ENCODE measurements at regions not wholly inside any gene's neighbourhood (a gene's known extent, or its start where the extent isn't known, plus 50 kb on each side); places are given as distances from the start of the nearest gene placed in this dataset.
"Not testable (repeated sequence)": the region's sequence is repeated elsewhere in the genome, so short reads cannot be mapped to it uniquely, and the experiment has no call there.

DNA sequence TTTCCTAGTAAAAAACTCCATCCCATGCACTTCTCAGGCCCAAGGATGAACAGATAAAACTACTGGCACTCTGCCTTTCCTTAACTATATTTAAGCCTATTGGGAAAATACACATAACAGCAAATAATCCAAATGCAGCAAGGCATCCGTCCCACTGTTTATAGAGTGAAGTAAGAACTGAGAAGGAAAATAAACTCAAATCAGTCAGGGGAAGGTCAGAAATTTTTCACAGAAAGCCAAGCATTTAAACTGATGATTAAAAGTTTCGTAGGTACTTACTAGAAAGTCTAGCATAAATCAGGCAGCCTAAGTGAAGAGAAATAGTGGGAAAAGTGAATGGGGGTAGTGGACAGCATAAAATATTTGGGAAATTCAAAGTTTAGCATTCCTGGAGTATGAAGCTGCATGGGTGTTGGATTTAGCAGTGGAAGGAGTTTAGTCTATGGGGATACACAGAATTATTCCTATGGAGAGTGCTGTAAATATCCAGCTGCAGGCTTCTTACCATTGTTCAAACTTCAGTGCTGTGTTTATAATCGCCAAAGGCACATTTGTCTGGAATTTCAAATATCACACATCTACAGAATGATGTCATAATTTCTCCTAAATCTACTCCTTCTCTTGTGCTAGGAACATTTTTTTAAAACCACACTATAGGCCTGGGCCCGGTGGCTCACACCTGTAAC, 1131.0 kb upstream of the GOT2 start:
- POLR2A ChIA-PET = no interaction called here
- Mint-ChIP-seq H3K27me3 (ENCODE audit: low read depth) (no peaks in the 10 kb centered on the region), H3K36me3 (ENCODE audit: low read depth) (no peaks in the 10 kb centered on the region), H3K4me1 (ENCODE audit: low read depth) (no peaks in the 10 kb centered on the region), H3K27ac (no peak overlapping the region), H3K4me3 (no peak overlapping the region), H3K9me3 (ENCODE audit: insufficient read depth) (peaks cover 3% of the 10 kb centered on the region)
- ATAC-seq (no peak), DNase-seq (no peak)
- CTCF ChIA-PET = no interaction called here

DNA sequence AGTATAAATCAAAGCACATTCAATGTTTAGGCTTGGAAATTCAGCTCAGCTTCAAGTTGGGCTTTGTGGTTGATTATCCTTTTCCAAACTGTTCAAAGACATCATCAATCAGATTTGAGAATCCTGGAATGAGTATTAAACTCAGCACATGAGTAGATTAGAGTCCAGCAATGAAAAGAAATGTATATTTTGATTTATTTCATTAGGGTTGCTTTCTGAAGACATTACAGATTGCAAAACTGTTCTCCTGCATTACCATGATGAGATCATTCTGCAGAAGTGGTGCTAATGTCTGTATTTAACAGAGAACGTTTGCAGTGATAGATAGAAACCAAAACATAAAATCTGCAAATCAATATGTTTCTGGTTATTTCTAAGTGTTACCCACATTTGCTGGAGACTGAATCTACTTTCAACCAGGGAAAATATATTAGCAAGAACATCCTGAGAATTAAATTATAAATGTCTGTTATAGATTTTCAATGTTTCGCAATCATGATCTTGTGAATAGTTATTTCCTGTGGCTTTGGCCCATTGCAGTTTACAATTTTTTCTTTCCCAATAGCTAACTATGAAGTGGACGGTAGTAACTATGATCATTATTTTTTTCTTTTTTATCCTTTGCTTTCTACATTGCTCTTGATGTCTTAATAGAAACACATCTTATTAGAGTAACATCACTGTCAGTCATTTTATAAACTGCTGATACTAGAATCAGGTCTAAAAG, 1125.7 kb upstream of the GOT2 start:
- ATAC-seq = no peak
- CTCF ChIA-PET = no interaction called here
- Mint-ChIP-seq H3K9me3 (ENCODE audit: insufficient read depth) (no peaks in the 10 kb centered on the region), H3K4me1 (ENCODE audit: low read depth) (no peaks in the 10 kb centered on the region), H3K4me3 (no peak overlapping the region), H3K27ac (no peak overlapping the region), H3K27me3 (ENCODE audit: low read depth) (no peaks in the 10 kb centered on the region), H3K36me3 (ENCODE audit: low read depth) (no peaks in the 10 kb centered on the region)
- POLR2A ChIA-PET = no interaction called here
- DNase-seq = no peak

DNA sequence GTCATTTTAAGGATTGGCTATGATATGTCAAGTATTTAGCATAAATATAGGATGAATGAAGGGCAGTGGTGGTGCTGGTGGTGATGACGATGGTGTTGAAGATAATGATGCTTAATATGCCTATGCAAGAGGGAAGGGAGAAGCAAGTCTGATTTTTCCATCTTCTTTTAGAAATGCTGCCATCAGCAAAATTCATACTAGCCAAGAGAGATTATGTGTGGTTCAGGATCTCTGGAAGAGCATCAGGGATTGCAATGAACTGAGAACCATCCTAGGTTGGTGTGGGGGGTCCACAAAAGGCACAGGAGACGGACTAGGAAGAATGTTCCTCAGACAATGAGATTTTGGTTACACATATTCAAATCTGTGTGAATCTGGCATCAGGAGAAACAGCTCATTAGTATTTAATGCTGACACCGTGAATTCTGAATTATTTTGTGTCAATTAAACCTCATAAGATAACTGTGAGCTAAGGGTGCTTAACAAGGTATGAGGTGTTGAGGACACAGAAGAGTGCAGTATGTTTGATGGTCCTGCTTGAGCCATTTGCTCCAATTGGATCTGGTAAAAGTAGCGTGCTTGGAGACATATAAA, 1120.8 kb upstream of the GOT2 start:
- no peaks in the 10 kb centered on the region for H3K4me1 Mint-ChIP-seq (ENCODE audit: low read depth)
- H3K4me3 Mint-ChIP-seq = no peak overlapping the region

DNA sequence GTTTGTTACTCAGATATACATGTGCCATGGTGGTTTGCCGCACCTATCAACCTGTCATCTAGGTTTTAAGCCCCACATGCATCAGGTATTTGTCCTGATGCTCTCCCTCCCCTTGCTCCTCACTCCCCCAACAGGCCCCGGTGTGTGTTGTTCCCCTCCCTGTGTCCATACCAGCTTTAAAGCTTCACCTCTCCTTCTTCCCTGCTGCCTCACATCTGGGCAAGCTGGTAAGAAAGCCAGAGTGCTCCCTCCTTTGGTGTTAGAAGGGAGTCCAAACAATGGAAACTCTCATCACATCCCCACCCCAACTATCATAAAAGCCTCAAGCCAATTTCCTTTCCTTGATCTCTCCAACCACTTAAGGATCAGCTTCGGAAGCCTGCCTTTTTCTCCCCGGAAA, 1115.6 kb upstream of the GOT2 start:
- POLR2A ChIA-PET = no interaction called here
- no peak overlapping the region for H3K4me3 Mint-ChIP-seq
- H3K4me1 Mint-ChIP-seq (ENCODE audit: low read depth) = no peaks in the 10 kb centered on the region
- DNase-seq (no peak), ATAC-seq (no peak)
- no peaks in the 10 kb centered on the region for H3K36me3 Mint-ChIP-seq (ENCODE audit: low read depth)
- no peak overlapping the region for H3K27ac Mint-ChIP-seq
- CTCF ChIA-PET = no interaction called here
- peaks cover 5% of the 10 kb centered on the region for H3K9me3 Mint-ChIP-seq (ENCODE audit: insufficient read depth)
- H3K27me3 Mint-ChIP-seq (ENCODE audit: low read depth) = no peaks in the 10 kb centered on the region

More for the DNA sequence above, 1120.8 kb upstream of the GOT2 start:
- ATAC-seq (no peak), DNase-seq (no peak)
- ChIA-PET POLR2A (no interaction called here), CTCF (no interaction called here)
- Mint-ChIP-seq H3K27me3 (ENCODE audit: low read depth) (no peaks in the 10 kb centered on the region), H3K27ac (no peak overlapping the region), H3K9me3 (ENCODE audit: insufficient read depth) (no peaks in the 10 kb centered on the region), H3K36me3 (ENCODE audit: low read depth) (no peaks in the 10 kb centered on the region)

DNA sequence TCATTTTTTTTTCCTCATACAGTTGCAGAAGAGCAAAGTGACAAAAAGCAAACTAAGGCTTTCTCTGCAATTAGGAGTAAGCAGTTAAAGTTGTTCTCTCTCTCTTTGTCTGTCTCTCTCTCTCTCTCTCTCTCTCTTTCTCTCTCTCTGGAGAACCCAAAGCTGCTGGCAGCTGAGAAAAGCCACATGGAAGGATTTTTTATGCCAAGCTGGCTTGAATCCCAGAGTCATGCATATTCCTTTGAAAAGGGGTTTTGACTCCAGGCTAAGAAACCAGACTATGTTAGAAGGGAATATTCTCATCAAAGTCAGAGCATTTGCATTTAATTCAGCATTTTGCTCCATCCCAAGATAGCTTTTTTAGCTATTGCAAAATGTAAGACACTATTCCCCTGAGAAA, 1114.2 kb upstream of the GOT2 start:
- no peak for ATAC-seq
- ChIA-PET POLR2A (no interaction called here), CTCF (no interaction called here)
- H3K4me3 Mint-ChIP-seq = no peak overlapping the region
- H3K27ac Mint-ChIP-seq = no peak overlapping the region
- no peaks in the 10 kb centered on the region for H3K4me1 Mint-ChIP-seq (ENCODE audit: low read depth)
- no peaks in the 10 kb centered on the region for H3K36me3 Mint-ChIP-seq (ENCODE audit: low read depth)
- peaks cover 5% of the 10 kb centered on the region for H3K9me3 Mint-ChIP-seq (ENCODE audit: insufficient read depth)
- DNase-seq = no peak
- no peaks in the 10 kb centered on the region for H3K27me3 Mint-ChIP-seq (ENCODE audit: low read depth)

DNA sequence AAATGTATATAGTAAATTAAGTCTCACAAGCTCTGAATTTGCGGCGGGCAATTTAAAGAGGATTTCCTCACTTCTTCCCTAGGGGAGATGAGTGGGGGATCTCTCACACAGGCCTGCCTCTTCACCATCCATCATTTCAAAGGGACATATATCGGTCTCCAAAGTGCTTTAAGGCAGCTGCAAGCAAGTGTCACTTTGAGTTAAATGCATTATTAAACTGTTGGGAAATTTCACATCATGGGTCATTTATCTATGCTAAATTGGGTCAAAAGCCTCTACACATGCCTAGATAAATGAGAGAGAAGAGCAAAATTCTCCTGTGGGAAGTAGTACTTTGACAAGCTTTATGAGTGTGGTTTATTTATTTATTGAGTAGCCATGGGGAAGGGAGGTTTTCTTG, 1106.1 kb upstream of the GOT2 start:
- no peaks in the 10 kb centered on the region for H3K27me3 Mint-ChIP-seq (ENCODE audit: low read depth)
- DNase-seq = no peak
- ATAC-seq = no peak
- no peaks in the 10 kb centered on the region for H3K4me1 Mint-ChIP-seq (ENCODE audit: low read depth)
- CTCF ChIA-PET = no interaction called here
- H3K4me3 Mint-ChIP-seq = no peak overlapping the region
- H3K27ac Mint-ChIP-seq = no peak overlapping the region
- POLR2A ChIA-PET = no interaction called here
- peaks cover 4% of the 10 kb centered on the region for H3K9me3 Mint-ChIP-seq (ENCODE audit: insufficient read depth)
- H3K36me3 Mint-ChIP-seq (ENCODE audit: low read depth) = no peaks in the 10 kb centered on the region

DNA sequence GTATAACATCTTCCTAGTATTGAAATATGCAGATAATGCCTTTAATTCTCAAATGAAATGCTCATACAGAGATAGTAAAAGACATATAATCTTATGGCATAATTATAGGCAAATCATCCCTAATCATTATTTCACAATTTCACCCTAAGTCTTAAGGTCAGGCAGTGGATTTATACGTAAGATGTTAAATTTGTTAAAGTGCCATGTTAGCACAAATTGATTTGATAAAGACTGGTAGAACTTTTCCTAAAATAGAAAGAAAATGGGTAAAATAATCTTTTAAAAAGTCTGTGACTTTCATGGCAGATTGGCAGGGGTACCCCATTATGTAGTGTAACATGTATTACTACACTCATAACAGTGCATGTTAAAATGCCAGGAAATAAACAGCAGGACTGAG, 1092.7 kb upstream of the GOT2 start:
- Mint-ChIP-seq H3K27me3 (ENCODE audit: low read depth) (no peaks in the 10 kb centered on the region), H3K4me3 (no peak overlapping the region), H3K4me1 (ENCODE audit: low read depth) (no peaks in the 10 kb centered on the region), H3K27ac (no peak overlapping the region), H3K36me3 (ENCODE audit: low read depth) (no peaks in the 10 kb centered on the region), H3K9me3 (ENCODE audit: insufficient read depth) (peaks cover 9% of the 10 kb centered on the region)
- POLR2A ChIA-PET = no interaction called here
- no peak for ATAC-seq
- no peak for DNase-seq
- CTCF ChIA-PET = no interaction called here

DNA sequence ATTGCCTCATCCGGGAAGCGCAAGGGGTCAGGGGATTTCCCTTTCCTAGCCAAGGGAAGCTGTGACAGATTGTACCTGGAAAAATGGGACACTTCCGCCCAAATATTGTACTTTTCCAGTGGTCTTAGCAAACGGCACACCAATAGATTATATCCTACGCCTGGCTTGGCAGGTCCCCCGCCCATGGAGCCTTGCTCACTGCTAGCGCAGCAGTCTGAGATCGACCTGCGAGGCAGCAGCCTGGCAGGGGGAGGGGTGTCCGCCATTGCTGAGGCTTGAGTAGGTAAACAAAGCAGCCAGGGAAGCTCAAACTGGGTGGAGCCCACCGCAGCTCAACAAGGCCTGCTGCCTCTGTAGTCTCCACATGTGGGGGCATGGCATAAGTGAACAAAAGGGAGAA, 1075.4 kb upstream of the GOT2 start:
- H3K36me3 Mint-ChIP-seq (ENCODE audit: low read depth); H3K27me3 Mint-ChIP-seq (ENCODE audit: low read depth); H3K4me3 Mint-ChIP-seq; ATAC-seq; POLR2A ChIA-PET; H3K4me1 Mint-ChIP-seq (ENCODE audit: low read depth); DNase-seq; H3K27ac Mint-ChIP-seq: not testable (repeated sequence)
- H3K9me3 Mint-ChIP-seq (ENCODE audit: insufficient read depth) = peaks cover 16% of the 10 kb centered on the region
- CTCF ChIA-PET = interaction anchor here (0.8 kb wide), 1 partner anchor 664 kb away, joined by 3 read pairs; no protein-coding TSS in a partner anchor

DNA sequence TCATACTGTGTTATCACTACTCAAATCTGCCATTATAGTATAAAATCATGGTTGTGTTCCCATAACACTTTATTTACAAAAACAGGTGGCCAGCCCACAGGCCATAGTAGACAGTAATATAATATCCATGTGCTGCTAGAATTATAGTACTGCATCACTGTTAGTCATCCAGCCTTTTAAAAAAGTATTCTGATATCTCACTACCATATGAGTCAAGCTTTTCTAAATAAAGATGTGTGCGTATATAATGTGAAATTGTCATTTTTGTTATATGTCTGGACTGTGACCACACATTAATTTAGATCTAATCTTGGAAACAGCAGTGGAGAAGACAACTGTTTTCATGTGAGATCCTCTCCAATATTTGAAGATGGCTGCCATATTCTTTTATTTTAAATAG, 1049.1 kb upstream of the GOT2 start:
- H3K4me3 Mint-ChIP-seq = no peak overlapping the region
- H3K4me1 Mint-ChIP-seq (ENCODE audit: low read depth) = no peaks in the 10 kb centered on the region
- DNase-seq = no peak
- ATAC-seq = no peak
- no peak overlapping the region for H3K27ac Mint-ChIP-seq
- no peaks in the 10 kb centered on the region for H3K36me3 Mint-ChIP-seq (ENCODE audit: low read depth)
- H3K9me3 Mint-ChIP-seq (ENCODE audit: insufficient read depth) = peaks cover 21% of the 10 kb centered on the region
- no peaks in the 10 kb centered on the region for H3K27me3 Mint-ChIP-seq (ENCODE audit: low read depth)
- CTCF ChIA-PET = no interaction called here
- POLR2A ChIA-PET = no interaction called here

DNA sequence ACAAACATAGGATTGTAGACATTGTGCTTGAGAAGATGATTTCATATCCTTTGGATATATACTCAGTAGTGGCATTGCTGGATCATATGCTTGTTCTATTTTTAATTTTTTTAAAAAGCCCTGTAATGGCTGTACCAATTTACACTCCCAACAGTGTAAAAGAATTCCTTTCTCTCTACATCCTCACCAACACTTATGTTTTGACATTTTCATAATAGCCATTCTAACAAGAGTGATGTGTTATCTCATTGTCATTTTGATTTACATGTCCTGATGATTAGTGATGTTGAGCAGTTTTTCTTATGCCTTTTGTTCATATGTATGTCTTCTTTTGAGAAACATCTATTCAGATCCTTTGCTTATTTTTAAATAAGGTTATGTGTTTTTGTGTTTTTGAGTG, 1039.2 kb upstream of the GOT2 start:
- no peak overlapping the region for H3K27ac Mint-ChIP-seq
- no peak for DNase-seq
- no peaks in the 10 kb centered on the region for H3K27me3 Mint-ChIP-seq (ENCODE audit: low read depth)
- H3K36me3 Mint-ChIP-seq (ENCODE audit: low read depth) = no peaks in the 10 kb centered on the region
- H3K4me3 Mint-ChIP-seq = no peak overlapping the region
- no peaks in the 10 kb centered on the region for H3K4me1 Mint-ChIP-seq (ENCODE audit: low read depth)
- no peak for ATAC-seq
- peaks cover 19% of the 10 kb centered on the region for H3K9me3 Mint-ChIP-seq (ENCODE audit: insufficient read depth)
- CTCF ChIA-PET = no interaction called here
- POLR2A ChIA-PET = no interaction called here

DNA sequence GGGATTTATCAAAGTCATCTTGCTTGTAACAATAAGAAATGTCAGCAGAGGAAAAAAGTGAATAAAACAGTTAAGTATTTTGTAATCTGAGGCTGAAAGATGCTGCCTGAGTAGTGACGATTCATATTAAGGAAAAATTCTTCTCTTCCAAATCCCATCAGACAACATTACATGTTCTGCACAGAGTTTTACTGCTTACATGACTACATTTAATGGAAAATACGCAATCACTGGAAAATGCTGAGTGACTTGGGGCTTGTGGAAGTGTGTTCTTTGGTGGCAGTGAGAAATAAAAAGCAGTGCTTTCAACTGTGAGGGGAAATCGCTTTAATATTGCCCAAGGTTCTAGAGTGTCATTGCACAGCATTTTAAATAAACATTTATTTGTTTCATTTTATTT, 1025.2 kb upstream of the GOT2 start:
- POLR2A ChIA-PET = no interaction called here
- H3K27me3 Mint-ChIP-seq (ENCODE audit: low read depth) = no peaks in the 10 kb centered on the region
- no peaks in the 10 kb centered on the region for H3K4me1 Mint-ChIP-seq (ENCODE audit: low read depth)
- ATAC-seq (no peak), DNase-seq (no peak)
- H3K9me3 Mint-ChIP-seq (ENCODE audit: insufficient read depth) = peaks cover 17% of the 10 kb centered on the region
- no peak overlapping the region for H3K27ac Mint-ChIP-seq
- CTCF ChIA-PET = no interaction called here
- no peaks in the 10 kb centered on the region for H3K36me3 Mint-ChIP-seq (ENCODE audit: low read depth)
- no peak overlapping the region for H3K4me3 Mint-ChIP-seq

DNA sequence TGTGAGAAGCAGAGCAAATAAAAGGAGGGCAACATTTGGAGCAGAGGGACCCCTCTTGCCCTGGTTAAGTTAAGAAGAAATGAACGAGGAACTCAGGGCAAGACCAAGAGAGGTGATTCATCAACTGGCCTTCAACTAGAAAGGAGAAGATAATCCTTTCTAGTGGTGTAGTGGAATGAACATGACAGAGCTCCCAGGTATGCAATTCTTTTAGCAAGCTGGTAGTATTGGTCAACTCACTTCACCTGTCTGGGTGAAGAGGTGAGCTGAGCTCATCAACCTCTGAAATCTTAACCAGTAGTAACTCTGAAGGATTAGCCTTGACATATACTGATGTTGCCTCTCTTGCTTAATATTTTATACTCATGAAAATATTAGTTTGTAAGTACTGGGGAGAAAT, 1024.7 kb upstream of the GOT2 start:
- H3K36me3 Mint-ChIP-seq (ENCODE audit: low read depth) = no peaks in the 10 kb centered on the region
- POLR2A ChIA-PET = no interaction called here
- H3K9me3 Mint-ChIP-seq (ENCODE audit: insufficient read depth) = peaks cover 17% of the 10 kb centered on the region
- ATAC-seq (no peak), DNase-seq (no peak)
- H3K4me1 Mint-ChIP-seq (ENCODE audit: low read depth) = no peaks in the 10 kb centered on the region
- H3K27me3 Mint-ChIP-seq (ENCODE audit: low read depth) = no peaks in the 10 kb centered on the region
- H3K27ac Mint-ChIP-seq = no peak overlapping the region
- CTCF ChIA-PET = no interaction called here
- no peak overlapping the region for H3K4me3 Mint-ChIP-seq
